Activated naive CD4-positive, alpha-beta T cell treated with anti-CD3 and anti-CD28 coated beads for 36 hours (primary cell): ENCODE measurements at regions not wholly inside any gene's neighbourhood (a gene's known extent, or its start where the extent isn't known, plus 50 kb on each side); places are given as distances from the start of the nearest gene placed in this dataset.

Source experiments
- CTCF ChIA-PET: fragments of 350-600 bp; sonication (Branson Sonifier 250); formaldehyde crosslinking; loops from one replicate; lab custom pipeline; 2021; ENCODE audit warnings: antibody characterized with exemption; lab: Charles Lee
- DNase-seq: peaks from one replicate; pipeline ENCODE4 v3.0.0-alpha.2; 2020
- H3K27ac Mint-ChIP-seq: one replicate; pipeline ENCODE4 v1.8.0; 2021; ENCODE audit warnings: mild to moderate bottlenecking, mixed read lengths
- H3K27me3 Mint-ChIP-seq: one replicate; pipeline ENCODE4 v1.8.0; 2021; ENCODE audit warnings: low read depth, mixed read lengths
- H3K36me3 Mint-ChIP-seq: one replicate; pipeline ENCODE4 v1.8.0; 2021; ENCODE audit warnings: low read depth, mixed read lengths
- H3K4me1 Mint-ChIP-seq: one replicate; pipeline ENCODE4 v1.8.0; 2021; ENCODE audit warnings: low read depth, mixed read lengths
- H3K4me3 Mint-ChIP-seq: one replicate; pipeline ENCODE4 v1.8.0; 2021; ENCODE audit warnings: mild to moderate bottlenecking, moderate library complexity, mixed read lengths
- H3K9me3 Mint-ChIP-seq: one replicate; pipeline ENCODE4 v1.8.0; 2021; ENCODE audit warnings: mixed read lengths
- intact Hi-C: fragments of 100-400 bp; cut with micrococcal nuclease; formaldehyde crosslinking; loops from one replicate; pipeline ENCODE4 v1.15.1; 2023

- Mint-ChIP-seq H3K4me1 (no peaks in the 10 kb centered on the region), H3K27me3 (no peaks in the 10 kb centered on the region), H3K4me3 (no peak overlapping the region), H3K36me3 (no peaks in the 10 kb centered on the region), H3K27ac (no peak overlapping the region), H3K9me3 (peaks cover 5% of the 10 kb centered on the region)
- intact Hi-C loops, result no loop called here
- CTCF ChIA-PET, result no interaction called here
- DNase-seq, result no peak
Observed at GRCh38 chr3:78283994-78284393, 1244.1 kb downstream of the ROBO2 start.

- H3K27ac Mint-ChIP-seq, result no peak overlapping the region
- intact Hi-C loops, result no loop called here
- no peak overlapping the region for H3K4me3 Mint-ChIP-seq
- CTCF ChIA-PET, result no interaction called here
- no peaks in the 10 kb centered on the region for H3K4me1 Mint-ChIP-seq
- H3K36me3 Mint-ChIP-seq, result no peaks in the 10 kb centered on the region
- no peaks in the 10 kb centered on the region for H3K27me3 Mint-ChIP-seq
- H3K9me3 Mint-ChIP-seq, result peaks cover 4% of the 10 kb centered on the region
- no peak for DNase-seq
Observed at GRCh38 chr3:78285032-78285728, 1245.3 kb downstream of the ROBO2 start.

- intact Hi-C loops, result no loop called here
- no peak overlapping the region for H3K27ac Mint-ChIP-seq
- CTCF ChIA-PET, result no interaction called here
Observed at GRCh38 chr3:78287085-78287484, 1247.2 kb downstream of the ROBO2 start.

GRCh38 chr3:78293284-78293683 is 1253.4 kb downstream of the ROBO2 start:
- Mint-ChIP-seq H3K4me3 (no peak overlapping the region), H3K4me1 (no peaks in the 10 kb centered on the region), H3K9me3 (peaks cover 7% of the 10 kb centered on the region), H3K36me3 (no peaks in the 10 kb centered on the region), H3K27me3 (no peaks in the 10 kb centered on the region), H3K27ac (no peak overlapping the region)
- DNase-seq, result no peak
- intact Hi-C loops, result no loop called here
- CTCF ChIA-PET, result no interaction called here

More at GRCh38 chr3:78287085-78287484, 1247.2 kb downstream of the ROBO2 start:
- Mint-ChIP-seq H3K9me3 (no peaks in the 10 kb centered on the region), H3K36me3 (no peaks in the 10 kb centered on the region), H3K27me3 (no peaks in the 10 kb centered on the region), H3K4me3 (no peak overlapping the region), H3K4me1 (no peaks in the 10 kb centered on the region)
- no peak for DNase-seq

- Mint-ChIP-seq H3K9me3 (peaks cover 9% of the 10 kb centered on the region), H3K4me1 (no peaks in the 10 kb centered on the region), H3K36me3 (no peaks in the 10 kb centered on the region)
Observed at GRCh38 chr3:78304115-78304514, 1264.2 kb downstream of the ROBO2 start.

GRCh38 chr3:78312851-78313250 is 1273.0 kb downstream of the ROBO2 start:
- no peaks in the 10 kb centered on the region for H3K9me3 Mint-ChIP-seq
- intact Hi-C loops, result no loop called here
- no peak overlapping the region for H3K27ac Mint-ChIP-seq
- no peak overlapping the region for H3K4me3 Mint-ChIP-seq
- H3K27me3 Mint-ChIP-seq, result no peaks in the 10 kb centered on the region
- no peaks in the 10 kb centered on the region for H3K4me1 Mint-ChIP-seq
- CTCF ChIA-PET, result no interaction called here
- no peaks in the 10 kb centered on the region for H3K36me3 Mint-ChIP-seq
- DNase-seq, result no peak

More at GRCh38 chr3:78304115-78304514, 1264.2 kb downstream of the ROBO2 start:
- Mint-ChIP-seq H3K27me3 (no peaks in the 10 kb centered on the region), H3K4me3 (no peak overlapping the region), H3K27ac (no peak overlapping the region)
- CTCF ChIA-PET, result no interaction called here
- no peak for DNase-seq
- intact Hi-C loops, result no loop called here

GRCh38 chr3:78313332-78313731 is 1273.4 kb downstream of the ROBO2 start:
- Mint-ChIP-seq H3K4me1 (no peaks in the 10 kb centered on the region), H3K36me3 (no peaks in the 10 kb centered on the region), H3K27ac (no peak overlapping the region), H3K4me3 (no peak overlapping the region), H3K9me3 (no peaks in the 10 kb centered on the region), H3K27me3 (no peaks in the 10 kb centered on the region)
- CTCF ChIA-PET, result no interaction called here
- intact Hi-C loops, result no loop called here
- DNase-seq, result no peak

- no peak overlapping the region for H3K27ac Mint-ChIP-seq
- intact Hi-C loops, result no loop called here
- no peaks in the 10 kb centered on the region for H3K9me3 Mint-ChIP-seq
- DNase-seq, result no peak
- CTCF ChIA-PET, result no interaction called here
- no peaks in the 10 kb centered on the region for H3K36me3 Mint-ChIP-seq
- no peaks in the 10 kb centered on the region for H3K4me1 Mint-ChIP-seq
- no peaks in the 10 kb centered on the region for H3K27me3 Mint-ChIP-seq
- H3K4me3 Mint-ChIP-seq, result no peak overlapping the region
Observed at GRCh38 chr3:78314327-78314726, 1274.4 kb downstream of the ROBO2 start.

GRCh38 chr3:78317774-78318173 is 1277.9 kb downstream of the ROBO2 start:
- no peak overlapping the region for H3K27ac Mint-ChIP-seq
- DNase-seq, result no peak
- no peaks in the 10 kb centered on the region for H3K27me3 Mint-ChIP-seq
- CTCF ChIA-PET, result no interaction called here
- intact Hi-C loops, result no loop called here
- no peaks in the 10 kb centered on the region for H3K36me3 Mint-ChIP-seq
- no peaks in the 10 kb centered on the region for H3K9me3 Mint-ChIP-seq
- no peak overlapping the region for H3K4me3 Mint-ChIP-seq
- no peaks in the 10 kb centered on the region for H3K4me1 Mint-ChIP-seq

GRCh38 chr3:78322780-78323179 is 1282.9 kb downstream of the ROBO2 start:
- no peaks in the 10 kb centered on the region for H3K4me1 Mint-ChIP-seq
- H3K36me3 Mint-ChIP-seq, result no peaks in the 10 kb centered on the region
- CTCF ChIA-PET, result no interaction called here
- no peaks in the 10 kb centered on the region for H3K27me3 Mint-ChIP-seq
- peaks cover 6% of the 10 kb centered on the region for H3K9me3 Mint-ChIP-seq
- intact Hi-C loops, result no loop called here
- no peak for DNase-seq
- no peak overlapping the region for H3K27ac Mint-ChIP-seq
- no peak overlapping the region for H3K4me3 Mint-ChIP-seq

GRCh38 chr3:78337801-78338211 is 1297.9 kb downstream of the ROBO2 start:
- intact Hi-C loops, result no loop called here
- peaks cover 6% of the 10 kb centered on the region for H3K9me3 Mint-ChIP-seq
- no peak overlapping the region for H3K27ac Mint-ChIP-seq
- CTCF ChIA-PET, result no interaction called here
- no peaks in the 10 kb centered on the region for H3K36me3 Mint-ChIP-seq
- no peaks in the 10 kb centered on the region for H3K4me1 Mint-ChIP-seq
- no peak overlapping the region for H3K4me3 Mint-ChIP-seq
- no peaks in the 10 kb centered on the region for H3K27me3 Mint-ChIP-seq
- no peak for DNase-seq

GRCh38 chr3:78338405-78338804 is 1298.5 kb downstream of the ROBO2 start:
- no peaks in the 10 kb centered on the region for H3K4me1 Mint-ChIP-seq
- no peak overlapping the region for H3K4me3 Mint-ChIP-seq
- CTCF ChIA-PET, result no interaction called here
- no peaks in the 10 kb centered on the region for H3K27me3 Mint-ChIP-seq
- H3K36me3 Mint-ChIP-seq, result no peaks in the 10 kb centered on the region
- no peak overlapping the region for H3K27ac Mint-ChIP-seq
- H3K9me3 Mint-ChIP-seq, result peaks cover 5% of the 10 kb centered on the region
- no peak for DNase-seq
- intact Hi-C loops, result no loop called here

- intact Hi-C loops, result no loop called here
- CTCF ChIA-PET, result no interaction called here
- Mint-ChIP-seq H3K27ac (no peak overlapping the region), H3K36me3 (no peaks in the 10 kb centered on the region), H3K9me3 (peaks cover 9% of the 10 kb centered on the region), H3K27me3 (no peaks in the 10 kb centered on the region), H3K4me3 (no peak overlapping the region), H3K4me1 (no peaks in the 10 kb centered on the region)
- DNase-seq, result no peak
Observed at GRCh38 chr3:78343221-78343620, 1303.3 kb downstream of the ROBO2 start.
